ENCODE measurements at regions not wholly inside any gene's neighbourhood (a gene's known extent, or its start where the extent isn't known, plus 50 kb on each side); places are given as distances from the start of the nearest gene placed in this dataset.

- no peak for TF ChIP-seq PBX3 (IDR thresholded peaks at IDR 0.05)
- no peak for TF ChIP-seq RFX5 (IDR thresholded peaks at IDR 0.05; ENCODE audit: low read length)
- no peak for TF ChIP-seq FOXJ3 (CRISPR knock-in tag; IDR thresholded peaks at IDR 0.05)
- no peak for TF ChIP-seq YY1 (IDR thresholded peaks at IDR 0.05; ENCODE audit: low read depth)
- TF ChIP-seq EZH2phosphoT487 (IDR thresholded peaks at IDR 0.05; ENCODE audit: borderline replicate concordance, low read depth) = no peak
- TF ChIP-seq RCOR1 (IDR thresholded peaks at IDR 0.05; ENCODE audit: low read length) = no peak
- no peak; the same call in 1 of the 2 replicates for TF ChIP-seq NFIC (IDR thresholded peaks at IDR 0.05; ENCODE audit: borderline replicate concordance)
- TF ChIP-seq CHD2 (IDR thresholded peaks at IDR 0.05; ENCODE audit: low read length, partially characterized antibody) = no peak
- TF ChIP-seq SMC3 (IDR thresholded peaks at IDR 0.05; ENCODE audit: low read depth, low read length) = no peak
- peak; percentile 56 for TF ChIP-seq FOSL2 (IDR thresholded peaks at IDR 0.05; ENCODE audit: borderline replicate concordance, low read depth)
Measured at GRCh38 chr7:17405786-17406185, 107.3 kb downstream of the AHR start (continued).

GRCh38 chr7:17406738-17407137, 108.3 kb downstream of the AHR start:
- Histone ChIP-seq H3K9me3 (no peaks in the 10 kb centered on the region), H4K20me1 (ENCODE audit: insufficient read depth) (no peaks in the 10 kb centered on the region), H3K9me2 (0 out of 2 replicates have a peak, but pooled peaks cover 4% of the 10 kb centered on the region), H3K36me3 (replicated peaks in 1 of 2; ENCODE audit: control insufficient read depth in 1 of 2, insufficient read depth in 2 of 2, low read length in 1 of 2) (no peaks in the 10 kb centered on the region), H3K4me2 (peak overlapping the region; percentile 14), H3K27me3 (ENCODE audit: insufficient read depth) (no peaks in the 10 kb centered on the region; the same call in 1 of the 2 replicates), H2AFZ (ENCODE audit: low read depth) (0 out of 2 replicates have a peak overlapping the region, but pooled peaks have one; percentile 16), H3K4me1 (ENCODE audit: control insufficient read depth in 1 of 2, insufficient read depth in 2 of 2, low read depth in 1 of 2, low read length in 1 of 2) (no peaks in the 10 kb centered on the region; a peak in 2 of 4 replicates), H3K9ac (no peak overlapping the region), H3F3A (replicated peaks; ENCODE audit: insufficient read depth) (no peaks in the 10 kb centered on the region), H3K27ac (ENCODE audit: low read depth in 2 of 2, low read length in 1 of 2) (peak overlapping the region in 1 of 2 experiments; percentile 37; a peak in 2 of 4 replicates), H3K79me2 (ENCODE audit: insufficient read depth) (no peaks in the 10 kb centered on the region), H3K4me3 (ENCODE audit: low read depth in 2 of 2, low read length in 1 of 2) (no peak overlapping the region)
- DNase-seq = no peak
- POLR2A ChIA-PET = no interaction called here
- TF ChIP-seq RXRA (IDR thresholded peaks at IDR 0.05; ENCODE audit: borderline replicate concordance, low read depth) (peak; percentile 33; the same call in 1 of the 2 replicates), ELF1 (IDR thresholded peaks at IDR 0.05) (no peak), TCF12 (IDR thresholded peaks at IDR 0.05) (0 out of 2 replicates have a peak, but pooled peaks have one; percentile 11), FOXM1 (IDR thresholded peaks at IDR 0.05; ENCODE audit: low read depth) (no peak), SIN3A (IDR thresholded peaks at IDR 0.05; ENCODE audit: borderline replicate concordance, low read depth, low read length) (no peak), PBX3 (IDR thresholded peaks at IDR 0.05) (no peak; the same call in 1 of the 2 replicates), JUND (IDR thresholded peaks at IDR 0.05) (peak; percentile 23; the same call in 1 of the 2 replicates), RCOR1 (IDR thresholded peaks at IDR 0.05; ENCODE audit: low read length) (no peak)
- WGBS (ENCODE audit: low lambda C conversion rate) = 8% methylated on average over 3 of the region's 3 CpGs
- CTCF ChIA-PET = no interaction called here

Data from SK-N-SH (cell line).